Thyroid gland (tissue), 4 donors: ENCODE measurements at regions not wholly inside any gene's neighbourhood (a gene's known extent, or its start where the extent isn't known, plus 50 kb on each side); places are given as distances from the start of the nearest gene placed in this dataset.
A peak's percentile ranks its signal among the peaks of the same experiment; 100 is the strongest.

ENCODE experiments used
- DNase-seq, 2 donors: peaks; one replicate each; pipeline ENCODE4 v3.0.0-alpha.2; 2019
- H3K27ac ChIP-seq, 3 donors: fragments of 200-600 bp; sonication (generic); 1 replicate in 2 of 3; 2 replicates in 1 of 3; pipeline ENCODE4 v1.5.1; 2016 to 2019; ENCODE audit warnings: mild to moderate bottlenecking in 1 of 3, moderate library complexity in 1 of 3
- H3K27me3 ChIP-seq: fragments of 200-600 bp; sonication (generic); one replicate; pipeline ENCODE4 v1.5.1; 2019
- H3K36me3 ChIP-seq, 2 donors: fragments of 200-600 bp; sonication (generic); one replicate each; pipeline ENCODE4 v1.5.1; 2016 to 2019
- H3K4me1 ChIP-seq, 2 donors: fragments of 200-600 bp; sonication (generic); one replicate each; pipeline ENCODE4 v1.5.1; 2017 to 2019
- H3K4me3 ChIP-seq, 3 donors: fragments of 200-600 bp; sonication (generic); replicated peaks in 1 of 3; 1 replicate in 2 of 3; 2 replicates in 1 of 3; pipeline ENCODE4 v1.5.1; 2016; ENCODE audit warnings: mild to moderate bottlenecking in 1 of 3
- H3K9me3 ChIP-seq: fragments of 200-600 bp; sonication (generic); one replicate; pipeline ENCODE4 v1.5.1; 2017
- POLR2A ChIP-seq, 2 donors: fragments of 450-650 bp; IDR thresholded peaks; one replicate each; pipeline ENCODE4 v1.6.1; 2017; ENCODE audit warnings: antibody characterized with exemption in 2 of 2, mild to moderate bottlenecking in 2 of 2, moderate library complexity in 1 of 2
- WGBS, 2 donors: methylation state at CpG; one replicate each; pipeline ENCODE4 v1.1.5; 2017; 5-methylcytosine and 5-hydroxymethylcytosine counted together
- intact Hi-C: fragments of 100-400 bp; cut with DNase I; formaldehyde crosslinking; loops from one replicate; pipeline ENCODE4 v1.15.1; 2023
- TF ChIP-seq, protein P1 (sequence below), 6 experiments: fragments of 200-600 bp in 3 of 6; fragments of 450-650 bp in 3 of 6; sonication (generic) in 3 of 6; IDR thresholded peaks; one replicate each; pipeline ENCODE4 v1.5.1; 2016 to 2019; ENCODE audit warnings: antibody characterized with exemption in 6 of 6, mild to moderate bottlenecking in 2 of 6, inconsistent platforms in 1 of 6, moderate library complexity in 1 of 6

- Histone ChIP-seq H3K27me3 (no peaks in the 10 kb centered on the region), H3K4me1 (peaks cover 4 to 16% of the 10 kb centered on the region in 2 donors), H3K27ac (no peak overlapping the region), H3K9me3 (no peaks in the 10 kb centered on the region), H3K4me3 (no peak overlapping the region), H3K36me3 (no peaks in the 10 kb centered on the region)
- TF ChIP-seq, protein P1, sequence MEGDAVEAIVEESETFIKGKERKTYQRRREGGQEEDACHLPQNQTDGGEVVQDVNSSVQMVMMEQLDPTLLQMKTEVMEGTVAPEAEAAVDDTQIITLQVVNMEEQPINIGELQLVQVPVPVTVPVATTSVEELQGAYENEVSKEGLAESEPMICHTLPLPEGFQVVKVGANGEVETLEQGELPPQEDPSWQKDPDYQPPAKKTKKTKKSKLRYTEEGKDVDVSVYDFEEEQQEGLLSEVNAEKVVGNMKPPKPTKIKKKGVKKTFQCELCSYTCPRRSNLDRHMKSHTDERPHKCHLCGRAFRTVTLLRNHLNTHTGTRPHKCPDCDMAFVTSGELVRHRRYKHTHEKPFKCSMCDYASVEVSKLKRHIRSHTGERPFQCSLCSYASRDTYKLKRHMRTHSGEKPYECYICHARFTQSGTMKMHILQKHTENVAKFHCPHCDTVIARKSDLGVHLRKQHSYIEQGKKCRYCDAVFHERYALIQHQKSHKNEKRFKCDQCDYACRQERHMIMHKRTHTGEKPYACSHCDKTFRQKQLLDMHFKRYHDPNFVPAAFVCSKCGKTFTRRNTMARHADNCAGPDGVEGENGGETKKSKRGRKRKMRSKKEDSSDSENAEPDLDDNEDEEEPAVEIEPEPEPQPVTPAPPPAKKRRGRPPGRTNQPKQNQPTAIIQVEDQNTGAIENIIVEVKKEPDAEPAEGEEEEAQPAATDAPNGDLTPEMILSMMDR (IDR thresholded peaks at IDR 0.05), result no peak
- TF ChIP-seq POLR2A (IDR thresholded peaks at IDR 0.05), result no peak
- WGBS, 2 donors, result 86 to 97% methylated on average over 5 of the region's 5 CpGs
- intact Hi-C loops, result no loop called here
- no peak for DNase-seq
Observed at GRCh38 chr9:108668191-108668937, 187.4 kb downstream of the ACTL7B start.

DNA sequence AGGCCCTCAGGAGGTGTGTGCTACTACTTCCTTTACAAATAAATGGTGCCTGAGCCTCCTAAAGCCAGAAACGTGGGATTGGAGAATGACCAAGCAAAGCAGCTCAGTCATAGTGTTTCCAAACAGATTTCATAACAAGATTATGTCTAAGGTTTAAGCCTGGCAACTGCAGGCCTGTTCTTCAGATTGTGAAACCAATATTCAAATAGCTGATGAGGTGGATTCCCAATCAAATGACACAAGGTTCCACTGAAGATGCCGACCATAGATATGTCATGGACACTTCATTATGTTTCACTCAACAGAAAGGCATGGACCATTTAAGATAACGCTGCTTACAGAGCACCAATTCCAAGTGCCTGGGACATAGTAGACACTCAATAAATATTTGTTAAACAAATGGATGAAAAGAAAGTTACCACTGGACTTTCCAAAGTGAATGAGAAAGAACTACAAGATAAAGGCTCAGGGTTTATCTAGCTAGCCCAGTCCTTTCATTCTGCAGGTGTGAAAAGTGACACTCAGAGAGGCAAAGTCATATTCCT lies 189.5 kb downstream of the ACTL7B start:
- no peak overlapping the region for H3K4me3 ChIP-seq
- intact Hi-C loops, result no loop called here
- no peaks in the 10 kb centered on the region for H3K9me3 ChIP-seq
- TF ChIP-seq, protein P1 (IDR thresholded peaks at IDR 0.05), result no peak
- TF ChIP-seq POLR2A (IDR thresholded peaks at IDR 0.05), result no peak
- 81 to 89% methylated on average over 3 of the region's 3 CpGs for WGBS, 2 donors
- H3K36me3 ChIP-seq, result no peaks in the 10 kb centered on the region
- no peaks in the 10 kb centered on the region for H3K27me3 ChIP-seq
- DNase-seq, result no peak
- H3K4me1 ChIP-seq, result peaks cover 4 to 21% of the 10 kb centered on the region in 2 donors
- no peak overlapping the region for H3K27ac ChIP-seq

DNA sequence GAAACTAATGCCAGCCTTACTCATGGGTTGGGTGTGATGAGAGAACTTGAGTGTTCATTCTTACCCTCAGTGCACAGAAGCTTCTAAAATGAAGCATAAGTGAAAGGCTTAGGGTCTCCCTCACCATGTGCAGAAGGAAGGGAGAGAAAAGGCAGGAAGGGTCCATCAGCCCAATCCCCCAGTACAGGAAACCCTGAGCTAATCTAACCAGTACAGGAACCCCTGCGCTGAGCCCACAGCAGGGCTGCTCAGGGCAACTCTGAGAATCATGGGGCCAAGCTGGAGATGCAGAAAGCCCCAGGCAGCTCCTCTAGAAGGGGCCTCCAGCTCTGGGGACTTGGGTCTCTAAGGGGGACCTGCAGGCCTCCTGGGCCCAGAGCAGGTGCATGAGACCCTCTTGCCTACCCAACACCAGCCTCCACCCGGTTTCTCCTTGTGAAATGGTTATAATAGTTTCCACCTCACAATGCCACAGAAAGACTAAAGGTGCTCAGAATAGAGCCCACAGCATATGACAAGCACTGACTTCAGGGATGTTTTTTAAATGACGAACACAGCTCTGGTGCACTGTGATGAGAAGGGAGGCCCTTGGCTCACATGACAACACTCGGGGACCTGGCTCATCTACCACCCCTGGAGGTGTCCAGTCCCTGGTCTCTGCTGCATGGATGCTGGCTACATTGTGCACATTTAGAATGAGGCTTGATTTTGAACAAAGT lies 190.1 kb downstream of the ACTL7B start:
- no peak for DNase-seq
- Histone ChIP-seq H3K36me3 (no peaks in the 10 kb centered on the region), H3K27me3 (no peaks in the 10 kb centered on the region), H3K4me3 (no peak overlapping the region), H3K4me1 (peaks cover 4 to 21% of the 10 kb centered on the region in 2 donors), H3K27ac (no peak overlapping the region), H3K9me3 (no peaks in the 10 kb centered on the region)
- no peak for TF ChIP-seq POLR2A (IDR thresholded peaks at IDR 0.05)
- 83 to 90% methylated on average over 4 of the region's 4 CpGs for WGBS, 2 donors
- intact Hi-C loops, result no loop called here

DNA sequence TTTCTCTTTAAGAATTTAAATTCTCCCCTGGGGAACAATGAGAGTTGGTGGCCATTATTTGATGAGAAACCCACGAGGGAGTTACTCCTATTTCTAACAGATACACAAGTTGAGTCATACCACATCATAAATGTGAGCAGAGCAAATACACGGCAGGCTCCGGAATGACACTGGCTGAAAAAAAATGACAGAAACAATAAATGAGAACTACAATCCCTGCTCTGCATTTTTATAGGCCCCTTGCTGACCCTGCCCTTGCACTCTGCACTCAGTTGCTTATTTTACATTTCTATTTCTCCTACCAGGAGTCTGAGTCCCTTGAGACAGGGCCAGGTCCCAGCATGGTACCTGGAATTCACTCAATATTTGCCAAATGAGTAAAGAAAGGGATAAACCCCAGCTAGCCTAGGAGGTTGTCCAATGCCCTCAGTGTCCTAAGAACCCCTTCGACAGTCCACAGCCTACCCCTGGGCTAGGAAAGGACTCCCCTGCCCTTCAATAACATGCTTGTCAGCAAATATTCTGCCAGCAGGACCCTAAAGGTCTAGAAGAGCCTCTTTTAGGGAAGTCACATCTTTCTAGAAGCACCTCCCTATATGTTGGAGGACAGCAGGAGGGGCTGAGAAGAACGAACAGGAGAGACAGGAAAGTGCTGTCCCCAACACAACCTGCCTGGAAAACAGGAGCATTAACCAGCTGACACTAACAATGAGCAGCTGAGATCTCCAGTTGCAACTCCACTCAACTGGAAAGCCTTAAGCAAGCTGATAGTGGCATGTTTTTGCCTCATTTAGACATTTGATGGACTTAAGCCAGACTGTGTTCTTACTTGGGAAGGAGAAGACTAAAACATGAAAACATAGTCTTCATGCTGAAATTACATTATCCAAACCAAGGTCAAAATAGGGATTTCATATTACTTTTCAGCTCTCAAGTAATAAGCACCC lies 191.2 kb downstream of the ACTL7B start:
- Histone ChIP-seq H3K4me3 (no peak overlapping the region), H3K4me1 (peaks cover 4 to 21% of the 10 kb centered on the region in 2 donors), H3K27ac (peak overlapping the region in 1 of 3 donors; percentile 37), H3K27me3 (no peaks in the 10 kb centered on the region), H3K36me3 (no peaks in the 10 kb centered on the region), H3K9me3 (no peaks in the 10 kb centered on the region)
- TF ChIP-seq, protein P1 (IDR thresholded peaks at IDR 0.05), result no peak
- no peak for TF ChIP-seq POLR2A (IDR thresholded peaks at IDR 0.05)
- peak; percentile 41 for DNase-seq
- intact Hi-C loops, result no loop called here
- WGBS, 2 donors, result 73 to 74% methylated on average over 5 of the region's 5 CpGs

GRCh38 chr9:108663422-108663821 lies 192.4 kb downstream of the ACTL7B start:
- intact Hi-C loops, result no loop called here
- 62 to 67% methylated on average over 2 of the region's 2 CpGs for WGBS, 2 donors

More at GRCh38 chr9:108663422-108663821, 192.4 kb downstream of the ACTL7B start:
- H3K27ac ChIP-seq, result no peak overlapping the region
- H3K9me3 ChIP-seq, result no peaks in the 10 kb centered on the region
- DNase-seq, result no peak
- no peaks in the 10 kb centered on the region for H3K27me3 ChIP-seq
- H3K4me3 ChIP-seq, result no peak overlapping the region
- no peak for TF ChIP-seq POLR2A (IDR thresholded peaks at IDR 0.05)
- TF ChIP-seq, protein P1 (IDR thresholded peaks at IDR 0.05), result no peak
- no peaks in the 10 kb centered on the region for H3K36me3 ChIP-seq
- H3K4me1 ChIP-seq, result peaks cover 4 to 21% of the 10 kb centered on the region in 2 donors
